OCI-LY3 (cell line): ENCODE measurements at regions not wholly inside any gene's neighbourhood (a gene's known extent, or its start where the extent isn't known, plus 50 kb on each side); places are given as distances from the start of the nearest gene placed in this dataset.
A peak's percentile ranks its signal among the peaks of the same experiment; 100 is the strongest.
"Not testable (repeated sequence)": the region's sequence is repeated elsewhere in the genome, so short reads cannot be mapped to it uniquely, and the experiment has no call there.

Experiments used
- H2AFZ ChIP-seq: fragments of 200-600, 300-600 bp; shearing (Covaris generic); 2 replicates; pipeline ENCODE4 v1.6.0; 2014; ENCODE audit warnings: antibody characterized with exemption, low read depth, low read length
- H3K27ac ChIP-seq: fragments of 200-600, 300-600 bp; sonication (generic); 2 replicates; pipeline ENCODE4 v1.5.1; 2014; ENCODE audit warnings: mild to moderate bottlenecking, low read length, moderate library complexity, mixed read lengths
- H3K27me3 ChIP-seq: fragments of 200-600, 300-600 bp; sonication (generic); 2 replicates; pipeline ENCODE4 v1.6.1; 2014; ENCODE audit warnings: low read depth, low read length, mixed read lengths
- H3K36me3 ChIP-seq: fragments of 200-600, 300-600 bp; sonication (generic); replicated peaks from 2 replicates; pipeline ENCODE3; 2014; ENCODE audit warnings: low read depth, low read length, mixed read lengths
- H3K4me1 ChIP-seq: fragments of 300-600, 200-600 bp; sonication (generic); 2 replicates; pipeline ENCODE4 v1.6.1; 2014; ENCODE audit warnings: low read length, mixed read lengths
- H3K4me2 ChIP-seq: fragments of 200-600, 300-600 bp; sonication (generic); 2 replicates; pipeline ENCODE4 v1.6.1; 2014; ENCODE audit warnings: low read length, mixed read lengths
- H3K4me3 ChIP-seq: fragments of 300-600, 200-600 bp; sonication (generic); 2 replicates; pipeline ENCODE4 v1.5.1; 2014; ENCODE audit warnings: antibody characterized with exemption, mild to moderate bottlenecking, low read length, moderate library complexity
- H3K79me2 ChIP-seq: fragments of 300-600, 200-600 bp; shearing (Covaris generic); 2 replicates; pipeline ENCODE4 v1.6.1; 2014; ENCODE audit warnings: mild to moderate bottlenecking, low read length, mixed read lengths
- H3K9ac ChIP-seq: fragments of 300-600, 200-600 bp; shearing (Covaris generic); 2 replicates; pipeline ENCODE4 v1.6.0; 2014; ENCODE audit warnings: mild to moderate bottlenecking, low read length, moderate library complexity
- H3K9me3 ChIP-seq: fragments of 200-600, 300-600 bp; shearing (Covaris generic); 2 replicates; pipeline ENCODE4 v1.6.1; 2014; ENCODE audit warnings: low read length, mixed read lengths; ENCODE audit not compliant: insufficient read depth
- H4K20me1 ChIP-seq: fragments of 200-600, 300-600 bp; sonication (generic); 2 replicates; pipeline ENCODE4 v1.6.1; 2016; ENCODE audit warnings: low read length, mixed read lengths; ENCODE audit not compliant: insufficient read depth
- CTCF ChIP-seq: fragments of 200-600, 300-600 bp; sonication (generic); IDR thresholded peaks from 2 replicates; pipeline ENCODE4 v1.5.1; 2014; ENCODE audit warnings: antibody characterized with exemption, low read length, low read depth
- EZH2phosphoT487 ChIP-seq: fragments of 200-600 bp; shearing (Covaris generic); IDR thresholded peaks from 2 replicates; pipeline ENCODE4 v1.6.1; 2018; ENCODE audit warnings: antibody characterized with exemption, mixed run types, low read depth

- H3K9me3 ChIP-seq = no peaks in the 10 kb centered on the region
- no peak overlapping the region for H3K9ac ChIP-seq
- no peaks in the 10 kb centered on the region for H3K79me2 ChIP-seq
- no peak overlapping the region for H3K27ac ChIP-seq
- no peak overlapping the region for H3K4me2 ChIP-seq
- TF ChIP-seq EZH2phosphoT487 (no peak), CTCF (no peak)
- H2AFZ ChIP-seq = no peak overlapping the region
- H4K20me1 ChIP-seq = no peaks in the 10 kb centered on the region
- no peaks in the 10 kb centered on the region for H3K4me1 ChIP-seq
- no peaks in the 10 kb centered on the region for H3K36me3 ChIP-seq
- no peak overlapping the region for H3K4me3 ChIP-seq
- no peaks in the 10 kb centered on the region for H3K27me3 ChIP-seq
Measured at GRCh38 chr2:82992968-82993367, 1466.1 kb downstream of the SUCLG1 start.

GRCh38 chr2:82987706-82988105 is 1471.4 kb downstream of the SUCLG1 start:
- not testable (repeated sequence) for H3K27ac ChIP-seq, H3K9me3 ChIP-seq, H4K20me1 ChIP-seq, H3K79me2 ChIP-seq, H3K4me1 ChIP-seq, H2AFZ ChIP-seq, H3K4me3 ChIP-seq, H3K36me3 ChIP-seq, H3K27me3 ChIP-seq, H3K4me2 ChIP-seq, H3K9ac ChIP-seq
- TF ChIP-seq CTCF = peak; percentile 8; the same call in 1 of the 2 replicates

- no peak overlapping the region for H3K27ac ChIP-seq
- TF ChIP-seq EZH2phosphoT487 = no peak
- TF ChIP-seq CTCF = no peak
- H4K20me1 ChIP-seq = no peaks in the 10 kb centered on the region
- H2AFZ ChIP-seq = no peak overlapping the region
- H3K79me2 ChIP-seq = no peaks in the 10 kb centered on the region
- no peak overlapping the region for H3K4me2 ChIP-seq
- no peaks in the 10 kb centered on the region for H3K4me1 ChIP-seq
- H3K36me3 ChIP-seq = no peaks in the 10 kb centered on the region
- H3K9me3 ChIP-seq = no peaks in the 10 kb centered on the region
- H3K4me3 ChIP-seq = no peak overlapping the region
- H3K9ac ChIP-seq = no peak overlapping the region
- H3K27me3 ChIP-seq = no peaks in the 10 kb centered on the region
Measured at GRCh38 chr2:82986899-82987298, 1472.2 kb downstream of the SUCLG1 start.

GRCh38 chr2:82985572-82986197 is 1473.4 kb downstream of the SUCLG1 start:
- no peaks in the 10 kb centered on the region for H3K9me3 ChIP-seq
- no peak overlapping the region for H3K27ac ChIP-seq
- TF ChIP-seq EZH2phosphoT487 = no peak
- no peak for TF ChIP-seq CTCF

More at GRCh38 chr2:82985572-82986197, 1473.4 kb downstream of the SUCLG1 start:
- Histone ChIP-seq H3K9ac (no peak overlapping the region), H3K4me2 (no peak overlapping the region), H3K4me1 (no peaks in the 10 kb centered on the region), H3K27me3 (no peaks in the 10 kb centered on the region), H2AFZ (no peak overlapping the region), H4K20me1 (no peaks in the 10 kb centered on the region), H3K4me3 (no peak overlapping the region), H3K36me3 (no peaks in the 10 kb centered on the region), H3K79me2 (no peaks in the 10 kb centered on the region)
